IPS DF 19.7 (cell line): ENCODE measurements at regions not wholly inside any gene's neighbourhood (a gene's known extent, or its start where the extent isn't known, plus 50 kb on each side); places are given as distances from the start of the nearest gene placed in this dataset.
"Not testable (repeated sequence)": the region's sequence is repeated elsewhere in the genome, so short reads cannot be mapped to it uniquely, and the experiment has no call there.

Source experiments
- DNase-seq: peaks from one replicate; pipeline ENCODE4 v3.0.0-alpha.2; 2013; ENCODE audit warnings: low read depth, low spot score

DNA sequence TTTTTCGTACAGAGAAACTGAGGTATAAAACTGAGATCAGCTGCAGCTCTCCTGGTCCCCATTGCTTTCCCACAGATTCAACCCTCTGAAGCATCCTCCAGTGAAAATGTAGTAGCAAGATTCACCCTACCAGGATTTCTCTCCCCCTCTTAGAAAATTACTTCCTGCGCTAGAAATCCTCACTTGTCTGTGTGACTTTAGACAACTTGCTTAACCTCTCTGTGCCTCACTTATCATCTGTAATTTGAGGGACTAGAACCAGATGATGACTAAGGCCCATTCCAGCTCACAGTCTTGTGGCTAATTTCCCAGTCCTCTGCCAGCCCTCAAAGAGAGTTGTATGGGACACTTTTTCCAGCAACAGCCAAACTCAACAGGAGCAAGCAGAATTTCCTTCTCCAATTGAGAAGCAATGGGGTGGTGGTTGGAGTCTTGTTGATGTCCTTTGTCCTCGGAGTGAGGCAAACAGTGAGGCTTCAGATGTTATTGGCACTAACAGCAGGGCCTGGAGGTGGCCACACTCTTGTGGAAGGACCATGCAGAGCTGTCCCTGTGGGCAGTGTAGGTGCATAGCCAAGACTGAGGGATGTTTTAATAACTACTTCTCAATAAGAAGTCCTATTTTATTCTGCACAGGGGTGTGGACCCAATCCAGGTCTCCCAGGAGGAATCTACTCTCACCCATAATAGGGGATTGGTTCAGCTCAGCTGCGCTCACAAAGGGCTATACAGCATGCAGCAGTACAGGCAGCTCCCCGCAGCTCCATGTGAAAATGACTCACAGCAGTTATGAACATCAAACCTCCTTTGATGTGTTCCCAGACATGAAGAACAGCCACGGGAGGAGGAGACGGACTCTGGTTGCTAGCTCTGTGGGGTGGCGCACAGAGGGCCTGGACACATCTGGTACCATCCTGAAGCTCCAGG lies 200.1 kb downstream of the DAD1 start:
- no peak for DNase-seq

DNA sequence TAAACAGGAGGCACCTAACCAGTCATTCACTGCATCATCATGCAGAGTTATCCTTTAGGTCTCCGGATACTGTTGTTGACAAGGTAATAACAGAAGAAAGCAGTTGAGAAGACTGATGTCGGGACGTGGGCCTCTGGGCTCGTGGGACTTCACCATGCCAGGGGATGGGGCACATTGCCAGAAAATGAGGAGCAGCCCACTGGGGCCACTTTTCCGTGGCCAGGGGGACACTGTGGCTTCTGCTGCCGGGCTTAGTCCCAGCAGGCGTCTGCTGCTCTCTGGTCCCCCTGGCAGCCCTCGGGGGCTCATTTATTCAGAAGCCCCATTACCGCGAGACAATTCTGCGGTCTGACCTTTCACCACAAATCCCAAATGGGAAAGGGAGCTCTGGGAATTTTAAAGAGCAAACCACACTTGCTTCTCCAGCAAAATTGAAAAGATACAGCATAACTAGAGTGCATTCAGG lies 201.2 kb downstream of the DAD1 start:
- no peak for DNase-seq

DNA sequence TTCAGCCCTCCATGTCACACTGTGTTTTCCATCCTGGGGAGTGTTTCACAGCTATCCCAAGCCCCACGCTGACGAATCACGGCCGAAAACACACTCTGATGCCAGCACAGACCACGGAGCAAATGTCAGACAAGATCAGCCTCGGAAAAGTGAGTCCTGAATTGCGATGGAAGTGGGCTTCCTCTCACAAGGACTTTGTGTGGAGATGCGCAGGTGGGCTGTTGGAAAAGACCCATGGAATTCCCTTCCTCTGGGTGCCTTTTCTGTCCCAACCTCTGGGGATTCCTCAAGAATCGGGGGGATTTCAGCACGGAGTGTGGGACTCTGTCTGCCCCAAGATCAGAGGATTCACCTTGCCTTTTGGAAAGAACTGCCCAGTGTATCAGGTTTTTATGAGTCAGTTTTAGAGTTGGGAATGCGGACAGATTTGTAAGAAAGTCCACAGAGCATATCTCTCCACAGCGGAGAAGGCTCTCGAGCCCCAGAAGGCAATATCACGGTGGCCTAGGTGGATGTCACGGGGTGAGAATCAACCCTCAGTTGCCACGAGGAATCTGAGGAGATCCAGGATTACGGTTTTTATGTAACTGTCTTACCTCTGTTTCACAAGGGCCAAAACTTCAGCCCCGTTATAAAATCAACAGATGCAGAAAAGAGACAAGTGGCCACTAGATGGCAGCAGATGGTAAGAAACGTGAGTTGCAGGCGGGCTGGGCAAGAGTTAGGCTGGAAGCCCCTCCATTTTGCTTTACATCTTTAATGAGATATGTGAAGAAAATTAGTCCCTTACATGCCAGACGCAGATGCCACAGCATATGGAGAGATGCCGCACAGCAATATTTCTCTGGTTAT lies 201.9 kb downstream of the DAD1 start:
- peak; percentile 35 for DNase-seq

- DNase-seq, result no peak
Observed at GRCh38 chr14:22384974-22385526, 204.0 kb downstream of the DAD1 start.

- DNase-seq, result no peak
Observed at GRCh38 chr14:22384167-22384549, 204.9 kb downstream of the DAD1 start.

DNA sequence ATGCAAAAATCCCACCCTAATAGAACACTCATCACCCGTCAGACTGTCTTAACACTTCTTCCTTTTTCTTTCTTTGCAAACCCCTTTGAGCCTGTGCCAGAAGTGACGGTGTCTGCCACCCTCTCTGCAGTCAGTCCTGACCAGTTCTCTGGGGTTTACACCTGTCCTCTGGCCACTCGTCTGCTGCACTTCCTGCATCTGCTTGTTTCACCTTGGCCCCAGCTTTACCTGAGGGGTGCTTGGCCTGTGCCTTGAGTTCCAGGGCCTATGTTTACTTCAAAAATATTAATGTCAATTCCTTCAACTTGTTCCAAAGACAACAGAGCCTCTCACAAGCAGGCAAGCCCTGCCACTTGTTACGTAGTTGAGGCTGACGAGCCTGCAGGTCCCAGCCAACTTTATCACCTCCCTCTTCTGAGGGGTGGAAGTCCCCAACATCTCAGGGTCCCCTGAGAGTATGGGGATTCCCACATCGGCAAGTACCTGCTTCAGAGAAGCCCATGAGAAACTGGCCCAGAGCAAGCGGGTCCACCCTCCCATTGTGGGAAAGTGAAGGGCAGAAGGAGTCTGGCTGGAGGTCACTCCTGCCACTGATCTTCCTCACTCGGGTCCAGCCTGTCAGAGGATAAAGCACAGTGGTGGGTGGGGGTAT lies 205.4 kb downstream of the DAD1 start:
- no peak for DNase-seq

- no peak for DNase-seq
Observed at GRCh38 chr14:22382955-22383354, 206.1 kb downstream of the DAD1 start.

- no peak for DNase-seq
Observed at GRCh38 chr14:22382395-22382794, 206.6 kb downstream of the DAD1 start.

DNA sequence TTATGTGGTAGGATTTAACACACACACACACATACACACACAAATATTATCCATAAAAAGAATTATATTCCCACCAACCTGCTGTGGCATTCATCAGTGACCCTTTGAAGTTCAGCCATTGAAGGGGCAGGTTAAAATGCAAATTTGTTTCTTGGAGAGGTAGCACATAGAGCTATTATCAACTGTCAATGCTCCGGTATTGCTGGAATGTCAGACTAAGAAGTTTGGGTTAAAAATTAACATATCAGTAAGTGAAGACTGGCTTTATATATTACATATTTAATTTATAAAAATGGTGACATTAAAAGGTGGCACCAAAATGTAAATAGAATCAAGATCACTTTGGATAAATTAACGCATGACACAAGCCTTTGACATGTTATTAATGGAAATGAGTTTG lies 207.3 kb downstream of the DAD1 start:
- no peak for DNase-seq

GRCh38 chr14:22381408-22381760 lies 207.6 kb downstream of the DAD1 start:
- DNase-seq, result no peak

- no peak for DNase-seq
Observed at GRCh38 chr14:22380571-22381407, 208.2 kb downstream of the DAD1 start.

DNA sequence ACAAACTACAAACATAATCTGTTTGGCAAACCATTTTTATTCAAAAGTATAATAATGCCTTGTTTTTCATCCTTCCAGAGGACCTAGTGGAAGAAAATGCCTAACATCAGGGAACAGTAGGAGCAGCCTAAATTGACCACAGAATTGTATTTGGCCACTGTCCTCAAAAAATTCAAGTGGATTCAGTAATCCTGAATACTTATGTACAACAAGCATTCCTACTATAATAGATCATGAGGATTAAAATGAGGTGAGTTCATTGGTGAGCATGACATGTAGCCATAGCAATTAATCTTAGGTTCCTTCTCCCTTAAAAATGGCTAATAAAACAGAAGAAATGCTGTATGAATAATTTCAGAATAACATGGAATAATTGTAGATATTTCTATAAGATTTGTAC lies 209.3 kb downstream of the DAD1 start:
- DNase-seq, result no peak

GRCh38 chr14:22378181-22378580 lies 210.8 kb downstream of the DAD1 start:
- no peak for DNase-seq

DNA sequence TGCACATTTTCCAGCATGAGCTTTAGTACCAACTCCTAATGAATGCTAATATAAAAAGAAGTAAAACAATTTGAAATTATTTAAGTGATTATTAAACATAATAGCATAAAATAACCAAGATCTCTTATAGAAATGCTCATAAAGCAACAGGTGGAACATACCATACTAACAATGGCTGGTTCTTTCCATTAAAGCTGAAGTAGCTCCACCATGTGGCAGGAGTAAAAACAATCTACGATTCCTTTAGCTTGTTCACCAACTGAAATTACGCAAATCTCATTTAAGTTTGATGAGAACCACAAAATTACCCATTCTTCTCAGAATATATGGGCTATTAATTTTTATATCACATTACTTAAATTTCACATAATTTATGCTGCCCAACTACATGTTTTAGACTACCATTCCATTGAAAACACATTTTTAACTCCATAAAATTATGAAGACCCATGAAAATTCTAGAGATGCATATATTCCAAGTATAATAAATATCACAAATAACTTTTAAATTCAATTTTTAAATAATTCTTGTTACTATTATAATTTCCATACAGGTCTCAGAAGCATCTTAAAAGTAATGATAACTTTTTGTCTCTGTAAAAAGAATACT lies 213.6 kb downstream of the DAD1 start:
- no peak for DNase-seq

DNA sequence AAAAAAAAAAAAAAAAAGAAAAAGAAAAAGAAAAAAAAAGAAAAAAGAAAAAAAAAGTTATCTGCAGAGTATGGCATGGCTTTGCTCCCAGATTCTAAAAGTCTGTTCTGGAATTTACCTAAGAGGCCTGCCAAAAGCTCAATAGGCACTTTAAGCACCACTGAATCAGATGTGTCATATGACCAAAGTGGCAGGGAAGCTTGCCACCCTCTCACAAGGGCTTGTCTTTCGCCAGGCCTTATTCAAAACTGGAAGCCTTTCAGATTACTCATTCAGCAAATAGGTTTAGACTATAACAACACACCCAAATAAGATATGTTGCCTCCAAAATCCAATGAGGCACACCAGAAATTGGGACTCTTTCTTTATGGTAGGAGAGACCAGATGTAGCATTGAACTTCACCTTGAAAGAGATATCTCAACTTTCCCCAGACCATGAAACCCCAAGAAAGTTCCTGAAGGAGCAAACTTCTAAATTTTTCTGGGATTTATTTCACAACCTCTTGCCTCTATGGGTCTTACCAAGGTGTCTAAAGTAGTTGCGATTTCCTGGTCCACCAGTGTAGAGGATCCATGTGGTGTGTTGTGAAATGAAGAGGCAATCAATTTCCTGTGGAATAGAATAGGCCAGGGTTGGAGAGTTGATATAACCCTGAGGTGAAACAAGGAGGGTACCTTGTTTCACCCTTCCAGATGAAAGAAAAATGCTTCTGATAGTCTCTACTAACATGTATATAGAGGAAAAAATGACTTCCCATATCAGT lies 218.8 kb downstream of the DAD1 start:
- DNase-seq, result no peak

- DNase-seq, result no peak
Observed at GRCh38 chr14:22358726-22359125, 230.3 kb downstream of the DAD1 start.

GRCh38 chr14:22349281-22349680 lies 239.7 kb downstream of the DAD1 start:
- DNase-seq, result not testable (repeated sequence)

DNA sequence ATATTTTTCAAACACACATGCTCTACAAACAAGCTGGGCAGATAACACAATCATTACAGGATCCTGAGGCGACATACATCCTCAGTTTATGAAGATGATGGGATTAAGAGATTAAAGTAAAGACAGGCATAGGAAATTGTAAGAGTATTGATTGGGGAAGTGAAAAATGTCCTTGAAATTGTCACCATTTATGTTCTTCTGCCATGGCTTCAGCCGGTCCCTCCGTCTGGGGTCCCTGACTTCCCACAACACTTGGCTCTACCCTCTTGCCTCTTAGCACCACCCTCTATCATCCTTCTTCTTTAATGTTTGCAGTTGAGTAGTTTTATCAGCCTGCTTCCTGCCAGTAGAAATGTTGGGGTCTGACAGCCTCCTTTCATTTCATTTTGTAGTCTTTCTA lies 244.4 kb downstream of the DAD1 start:
- no peak for DNase-seq

DNA sequence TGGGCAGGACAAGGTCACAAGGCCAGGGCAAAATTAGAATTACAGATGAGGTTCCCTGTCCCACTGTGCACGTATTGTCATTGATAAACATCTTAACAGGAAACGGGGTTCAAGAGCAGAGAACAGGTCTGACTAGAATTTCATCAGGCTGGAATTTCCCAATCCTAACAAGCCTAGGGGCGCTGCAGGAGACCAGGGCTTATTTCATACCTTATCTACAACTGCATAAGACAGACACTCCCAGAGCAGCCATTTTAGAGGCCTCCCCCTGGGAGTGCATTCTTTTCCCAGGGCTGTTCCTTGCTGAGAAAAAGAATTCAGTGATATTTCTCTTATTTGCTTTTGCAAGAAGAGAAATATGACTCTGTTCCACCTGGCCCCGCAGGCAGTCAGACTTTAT lies 244.8 kb downstream of the DAD1 start:
- DNase-seq, result not testable (repeated sequence)

DNA sequence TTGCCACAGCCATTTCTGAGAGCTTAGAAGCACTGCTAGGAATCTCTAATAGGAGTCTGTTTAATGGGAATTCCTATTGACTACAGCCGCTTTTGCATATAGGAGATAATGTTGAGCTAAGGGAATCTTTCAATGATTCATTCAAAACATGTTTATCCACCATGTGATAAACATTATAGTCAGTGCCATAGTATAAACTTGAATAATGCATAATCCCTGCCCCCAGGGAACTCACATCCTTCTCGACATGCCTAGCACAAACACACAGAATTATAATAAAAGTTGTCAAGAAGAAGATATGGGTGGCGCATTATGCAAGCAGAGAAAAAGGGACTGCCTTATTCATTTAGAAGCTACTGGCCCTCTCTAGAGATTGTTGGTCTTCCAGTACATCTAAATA lies 248.0 kb downstream of the DAD1 start:
- DNase-seq, result no peak
